ENCODE measurements at regions not wholly inside any gene's neighbourhood (a gene's known extent, or its start where the extent isn't known, plus 50 kb on each side); places are given as distances from the start of the nearest gene placed in this dataset.

DNA sequence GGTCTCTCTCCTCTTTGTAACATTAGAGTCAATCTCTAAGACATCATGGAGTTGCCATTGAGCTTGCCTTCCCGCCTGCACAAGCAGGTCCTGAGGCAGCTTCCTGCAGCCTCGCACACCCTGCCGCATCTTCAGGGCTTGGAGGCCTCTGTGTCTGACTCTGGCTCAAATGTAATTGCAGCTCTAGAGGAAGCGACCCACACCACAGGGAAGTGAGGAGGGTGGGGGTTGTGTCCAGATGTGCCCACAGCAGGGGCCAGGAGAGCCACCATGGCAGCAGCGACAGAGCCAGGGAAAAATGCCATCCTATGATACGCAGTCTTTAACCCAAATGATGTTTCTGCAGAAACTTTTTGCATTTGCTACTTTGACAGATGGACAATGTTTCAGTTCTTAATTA, 216.0 kb upstream of the ZNF32 start:
- no peaks in the 10 kb centered on the region for H3K27me3 ChIP-seq
- DNase-seq (no peak), ATAC-seq (no peak)
- H3K36me3 ChIP-seq: no peaks in the 10 kb centered on the region
- H3K4me1 ChIP-seq: no peaks in the 10 kb centered on the region
- TF ChIP-seq, protein P1, sequence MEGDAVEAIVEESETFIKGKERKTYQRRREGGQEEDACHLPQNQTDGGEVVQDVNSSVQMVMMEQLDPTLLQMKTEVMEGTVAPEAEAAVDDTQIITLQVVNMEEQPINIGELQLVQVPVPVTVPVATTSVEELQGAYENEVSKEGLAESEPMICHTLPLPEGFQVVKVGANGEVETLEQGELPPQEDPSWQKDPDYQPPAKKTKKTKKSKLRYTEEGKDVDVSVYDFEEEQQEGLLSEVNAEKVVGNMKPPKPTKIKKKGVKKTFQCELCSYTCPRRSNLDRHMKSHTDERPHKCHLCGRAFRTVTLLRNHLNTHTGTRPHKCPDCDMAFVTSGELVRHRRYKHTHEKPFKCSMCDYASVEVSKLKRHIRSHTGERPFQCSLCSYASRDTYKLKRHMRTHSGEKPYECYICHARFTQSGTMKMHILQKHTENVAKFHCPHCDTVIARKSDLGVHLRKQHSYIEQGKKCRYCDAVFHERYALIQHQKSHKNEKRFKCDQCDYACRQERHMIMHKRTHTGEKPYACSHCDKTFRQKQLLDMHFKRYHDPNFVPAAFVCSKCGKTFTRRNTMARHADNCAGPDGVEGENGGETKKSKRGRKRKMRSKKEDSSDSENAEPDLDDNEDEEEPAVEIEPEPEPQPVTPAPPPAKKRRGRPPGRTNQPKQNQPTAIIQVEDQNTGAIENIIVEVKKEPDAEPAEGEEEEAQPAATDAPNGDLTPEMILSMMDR (IDR thresholded peaks at IDR 0.05): no peak
- no peak overlapping the region for H3K27ac ChIP-seq
- no peak overlapping the region for H3K4me3 ChIP-seq
- intact Hi-C loops (cut with DNase I): no loop called here
- no peaks in the 10 kb centered on the region for H3K9me3 ChIP-seq

DNA sequence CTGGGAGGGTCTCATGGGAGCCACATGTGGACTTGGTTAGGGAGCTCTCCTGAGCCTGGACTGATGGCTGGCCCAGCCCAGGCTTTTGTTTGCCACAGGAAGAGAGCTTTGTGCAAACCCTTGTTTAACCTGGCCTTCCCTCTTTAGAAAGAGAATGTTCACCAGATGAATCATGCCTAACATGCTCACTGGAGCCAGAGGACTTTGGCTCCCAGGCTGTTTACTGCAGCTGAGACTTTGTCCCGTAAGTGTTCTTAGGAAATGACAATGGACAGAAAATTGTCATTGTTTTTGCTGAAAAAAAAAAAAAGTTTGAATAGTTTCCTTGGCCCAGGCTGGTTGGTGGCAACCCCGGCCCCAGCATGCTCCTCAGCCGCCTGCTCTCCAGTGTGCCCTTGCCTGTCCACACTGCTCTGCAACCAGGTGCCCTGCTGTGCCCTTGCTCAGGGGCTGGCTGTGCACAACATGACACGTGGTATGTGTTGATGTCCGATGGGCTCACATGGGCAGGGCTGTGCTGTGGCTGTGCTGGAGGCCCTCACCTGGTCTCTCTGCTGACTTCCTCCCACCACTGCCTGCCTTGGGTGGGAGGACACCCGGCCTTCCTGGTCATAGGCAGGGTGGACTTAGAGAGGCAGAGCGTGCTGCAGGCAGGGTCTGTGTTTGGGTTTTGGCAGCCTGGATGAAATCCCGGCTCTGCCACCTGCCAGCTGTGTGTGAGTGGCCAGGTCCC, 215.3 kb upstream of the ZNF32 start:
- Histone ChIP-seq H3K36me3 (no peaks in the 10 kb centered on the region), H3K4me3 (no peak overlapping the region), H3K4me1 (no peaks in the 10 kb centered on the region), H3K27me3 (no peaks in the 10 kb centered on the region), H3K27ac (no peak overlapping the region), H3K9me3 (no peaks in the 10 kb centered on the region)
- DNase-seq: no peak
- ATAC-seq: peak; percentile 22
- TF ChIP-seq, protein P1 (IDR thresholded peaks at IDR 0.05): no peak
- intact Hi-C loops (cut with DNase I): no loop called here

DNA sequence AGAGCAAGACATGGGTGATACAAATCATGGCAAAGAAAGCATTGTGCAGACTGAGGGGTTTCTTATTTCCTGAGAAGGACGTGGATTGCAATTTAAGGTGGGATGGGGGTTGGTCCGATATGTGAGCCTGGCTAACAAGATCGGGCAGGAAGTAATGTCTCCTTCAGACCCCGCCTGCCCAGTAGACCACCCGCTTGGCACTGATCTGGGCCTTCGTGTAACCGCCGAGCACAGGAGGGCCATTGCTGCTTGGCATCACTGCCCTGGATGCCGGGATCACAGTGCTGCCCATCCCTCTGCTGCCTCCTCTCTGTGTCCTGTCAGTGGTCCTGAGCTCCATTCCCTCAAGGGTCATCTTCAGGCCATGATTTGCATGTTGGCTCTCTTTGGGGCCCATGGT, 214.6 kb upstream of the ZNF32 start:
- TF ChIP-seq, protein P1 (IDR thresholded peaks at IDR 0.05): no peak
- no peak overlapping the region for H3K27ac ChIP-seq
- H3K4me1 ChIP-seq: no peaks in the 10 kb centered on the region
- H3K36me3 ChIP-seq: no peaks in the 10 kb centered on the region
- no peak overlapping the region for H3K4me3 ChIP-seq
- ATAC-seq: no peak
- H3K27me3 ChIP-seq: no peaks in the 10 kb centered on the region
- no peak for DNase-seq
- H3K9me3 ChIP-seq: no peaks in the 10 kb centered on the region
- intact Hi-C loops (cut with DNase I): no loop called here

DNA sequence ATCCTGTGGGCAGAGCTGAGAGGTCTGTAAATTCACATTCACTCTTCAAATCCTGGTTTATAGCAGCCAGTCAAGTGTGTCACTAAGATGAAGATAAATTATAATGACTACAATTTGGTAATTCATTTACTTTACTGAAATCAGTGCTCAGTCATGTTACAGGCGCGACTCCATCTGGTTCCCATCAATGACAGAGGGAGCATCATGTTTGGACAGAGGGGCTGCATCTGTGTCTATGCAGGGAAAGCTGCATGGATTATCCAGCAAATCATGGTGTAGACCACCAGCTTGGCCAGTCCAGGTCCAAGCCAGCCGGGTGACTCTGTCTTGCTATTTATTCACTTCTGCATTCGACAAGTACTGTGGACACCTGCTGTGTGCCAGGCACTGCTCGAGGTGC, 214.1 kb upstream of the ZNF32 start:
- H3K4me3 ChIP-seq: no peak overlapping the region
- TF ChIP-seq, protein P1 (IDR thresholded peaks at IDR 0.05): no peak
- H3K36me3 ChIP-seq: no peaks in the 10 kb centered on the region
- ATAC-seq (no peak), DNase-seq (no peak)
- H3K4me1 ChIP-seq: no peaks in the 10 kb centered on the region
- no peaks in the 10 kb centered on the region for H3K9me3 ChIP-seq
- intact Hi-C loops (cut with DNase I): no loop called here
- no peak overlapping the region for H3K27ac ChIP-seq
- no peaks in the 10 kb centered on the region for H3K27me3 ChIP-seq

DNA sequence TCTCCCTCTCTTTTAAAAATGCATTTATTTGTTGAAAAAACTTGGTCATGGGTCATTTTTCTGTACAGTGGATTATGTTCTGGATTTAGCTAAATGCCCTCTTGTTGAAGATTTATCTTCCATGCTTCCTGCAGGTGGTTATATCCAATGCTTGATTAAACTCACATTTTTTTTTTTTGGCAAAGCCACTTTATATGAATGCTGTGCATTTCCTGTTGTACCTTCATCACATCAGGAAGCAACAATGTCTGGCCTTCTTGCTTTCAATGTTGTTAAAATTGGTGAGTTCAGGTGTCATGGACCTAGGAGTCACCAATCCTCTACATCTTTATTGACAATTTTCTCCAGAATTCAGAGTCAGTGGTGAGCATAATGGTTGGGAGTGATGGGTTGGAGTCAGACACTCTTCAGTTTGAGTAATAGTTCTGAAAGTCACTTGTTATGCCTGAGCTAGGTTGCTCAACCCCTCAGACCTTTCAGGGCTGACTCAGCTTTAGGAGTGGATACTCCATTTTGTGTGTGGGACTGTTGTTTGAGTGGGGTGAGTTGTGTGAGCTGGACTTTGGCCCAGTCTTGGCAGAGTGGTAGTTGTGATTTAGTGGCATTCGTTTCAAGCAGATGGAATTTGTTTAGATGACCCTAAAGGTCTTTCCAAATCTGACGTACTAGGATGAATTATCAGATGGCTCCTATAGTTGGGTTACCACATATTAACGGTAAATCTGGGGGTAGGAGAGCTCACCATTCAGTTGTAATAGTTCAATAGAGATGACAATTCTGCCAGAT, 213.5 kb upstream of the ZNF32 start:
- TF ChIP-seq, protein P1 (IDR thresholded peaks at IDR 0.05): no peak
- H3K27ac ChIP-seq: no peak overlapping the region
- intact Hi-C loops (cut with DNase I): no loop called here
- H3K9me3 ChIP-seq: no peaks in the 10 kb centered on the region
- DNase-seq (no peak), ATAC-seq (peak; percentile 49)
- no peak overlapping the region for H3K4me3 ChIP-seq
- H3K36me3 ChIP-seq: no peaks in the 10 kb centered on the region
- H3K27me3 ChIP-seq: no peaks in the 10 kb centered on the region
- no peaks in the 10 kb centered on the region for H3K4me1 ChIP-seq
